H9 (cell line): ENCODE measurements at regions not wholly inside any gene's neighbourhood (a gene's known extent, or its start where the extent isn't known, plus 50 kb on each side); places are given as distances from the start of the nearest gene placed in this dataset.

Experiments used
- DNase-seq: peaks from one replicate; pipeline ENCODE4 v3.0.0-alpha.2; 2017
- H2AFZ ChIP-seq: one replicate; pipeline ENCODE4 v1.6.1; 2013; ENCODE audit warnings: mild to moderate bottlenecking, low read length, control low read depth, moderate library complexity
- H2AK5ac ChIP-seq: 2 replicates; pipeline ENCODE4 v1.6.1; 2013; ENCODE audit warnings: low read length, control low read depth, mixed read lengths; ENCODE audit not compliant: insufficient read length
- H2BK120ac ChIP-seq: one replicate; pipeline ENCODE4 v1.6.1; 2013; ENCODE audit warnings: low read depth, mild to moderate bottlenecking, low read length, control low read depth, inconsistent platforms; ENCODE audit not compliant: poor library complexity, severe bottlenecking
- H2BK12ac ChIP-seq: 2 replicates; pipeline ENCODE4 v1.6.1; 2013; ENCODE audit warnings: low read length, control low read depth, mixed read lengths, low read depth; ENCODE audit not compliant: insufficient read length
- H2BK15ac ChIP-seq: 2 replicates; pipeline ENCODE4 v1.6.1; 2013; ENCODE audit warnings: low read depth, low read length, control low read depth
- H2BK20ac ChIP-seq: one replicate; pipeline ENCODE4 v1.6.1; 2013; ENCODE audit warnings: low read depth, mild to moderate bottlenecking, low read length, control low read depth, inconsistent platforms; ENCODE audit not compliant: poor library complexity, severe bottlenecking
- H2BK5ac ChIP-seq: 2 replicates; pipeline ENCODE4 v1.6.1; 2013; ENCODE audit warnings: low read length, control low read depth, mixed read lengths; ENCODE audit not compliant: insufficient read length
- H3K14ac ChIP-seq: 2 replicates; pipeline ENCODE4 v1.6.1; 2013; ENCODE audit warnings: low read length, control low read depth; ENCODE audit not compliant: insufficient read depth
- H3K18ac ChIP-seq: 2 replicates; pipeline ENCODE4 v1.6.1; 2013; ENCODE audit warnings: low read depth, mild to moderate bottlenecking, mixed read lengths, low read length, control low read depth; ENCODE audit not compliant: insufficient read length
- H3K23ac ChIP-seq: 2 replicates; pipeline ENCODE4 v1.6.1; 2013; ENCODE audit warnings: low read length, control low read depth, mixed read lengths, low read depth; ENCODE audit not compliant: insufficient read length
- H3K23me2 ChIP-seq: 2 replicates; pipeline ENCODE4 v1.6.1; 2013; ENCODE audit warnings: low read depth, mild to moderate bottlenecking, mixed read lengths, low read length, control low read depth; ENCODE audit not compliant: insufficient read length, poor library complexity, severe bottlenecking
- H3K27ac ChIP-seq: 2 replicates; pipeline ENCODE4 v1.5.1; 2013; ENCODE audit warnings: low read length, control low read depth, mixed read lengths, low read depth; ENCODE audit not compliant: insufficient read length
- H3K27me3 ChIP-seq: 2 replicates; pipeline ENCODE4 v1.6.1; 2013; ENCODE audit warnings: low read length, control low read depth, inconsistent platforms; ENCODE audit not compliant: insufficient read depth
- H3K4ac ChIP-seq: 2 replicates; pipeline ENCODE4 v1.6.1; 2013; ENCODE audit warnings: low read depth, mild to moderate bottlenecking, control low read depth, inconsistent platforms, low read length, moderate library complexity
- H3K4me1 ChIP-seq: 2 replicates; pipeline ENCODE4 v1.6.1; 2013; ENCODE audit warnings: low read length, control low read depth, inconsistent platforms; ENCODE audit not compliant: insufficient read depth
- H3K4me2 ChIP-seq: 2 replicates; pipeline ENCODE4 v1.6.1; 2013; ENCODE audit warnings: low read length, control low read depth, mixed read lengths; ENCODE audit not compliant: insufficient read length, insufficient read depth
- H3K56ac ChIP-seq: 2 replicates; pipeline ENCODE4 v1.6.1; 2013; ENCODE audit warnings: low read depth, mild to moderate bottlenecking, mixed read lengths, low read length, control low read depth; ENCODE audit not compliant: insufficient read length
- H3K79me1 ChIP-seq: 2 replicates; pipeline ENCODE4 v1.6.1; 2013; ENCODE audit warnings: low read depth, mild to moderate bottlenecking, moderate library complexity, low read length, control low read depth, inconsistent platforms; ENCODE audit not compliant: insufficient read depth, poor library complexity, severe bottlenecking
- H3K79me2 ChIP-seq: 2 replicates; pipeline ENCODE4 v1.6.1; 2013; ENCODE audit warnings: low read length, control low read depth, inconsistent platforms; ENCODE audit not compliant: insufficient read depth
- H3K9ac ChIP-seq: 2 replicates; pipeline ENCODE4 v1.6.1; 2013; ENCODE audit warnings: low read length, control low read depth, mixed read lengths; ENCODE audit not compliant: insufficient read length; ENCODE audit errors: extremely low read depth
- H3K9me3 ChIP-seq: one replicate; pipeline ENCODE4 v1.6.1; 2013; ENCODE audit warnings: low read depth, low read length, inconsistent platforms; ENCODE audit not compliant: control insufficient read depth
- H3T11ph ChIP-seq: one replicate; pipeline ENCODE4 v1.6.1; 2013; ENCODE audit warnings: mild to moderate bottlenecking, low read length, control low read depth, inconsistent platforms
- H4K20me1 ChIP-seq: one replicate; pipeline ENCODE4 v1.6.1; 2013; ENCODE audit not compliant: control insufficient read depth, insufficient read length, insufficient read depth
- H4K5ac ChIP-seq: 2 replicates; pipeline ENCODE4 v1.6.1; 2013; ENCODE audit warnings: low read depth, mild to moderate bottlenecking, mixed read lengths, low read length, control low read depth; ENCODE audit not compliant: insufficient read length
- H4K8ac ChIP-seq: replicated peaks from 2 replicates; pipeline ENCODE4 v1.6.1; 2013; ENCODE audit warnings: low read length, control low read depth, mixed read lengths, low read depth; ENCODE audit not compliant: insufficient read length
- H4K91ac ChIP-seq: 2 replicates; pipeline ENCODE4 v1.6.1; 2013; ENCODE audit warnings: low read depth, mild to moderate bottlenecking, moderate library complexity, mixed read lengths, low read length, control low read depth; ENCODE audit not compliant: insufficient read length
- H3K27ac Mint-ChIP-seq, 3 experiments: 2 replicates in 2 of 3; 3 replicates in 1 of 3; pipeline ENCODE4 v1.8.0; 2020 to 2021; ENCODE audit warnings: mixed read lengths in 3 of 3, mild to moderate bottlenecking in 1 of 3, moderate library complexity in 1 of 3
- H3K27me3 Mint-ChIP-seq: 2 replicates; pipeline ENCODE4 v1.8.0; 2021; ENCODE audit warnings: low read depth, mild to moderate bottlenecking, moderate library complexity, mixed read lengths
- H3K36me3 Mint-ChIP-seq, 3 experiments: 2 replicates in 2 of 3; 3 replicates in 1 of 3; pipeline ENCODE4 v1.8.0; 2020 to 2021; ENCODE audit warnings: low read depth in 3 of 3, mixed read lengths in 3 of 3; ENCODE audit not compliant: insufficient read depth in 1 of 3
- H3K4me1 Mint-ChIP-seq, 2 experiments: 2 replicates each; pipeline ENCODE4 v1.8.0; 2020; ENCODE audit warnings: mixed read lengths in 2 of 2
- H3K4me3 Mint-ChIP-seq, 2 experiments: 2 replicates in 1 of 2; 3 replicates in 1 of 2; pipeline ENCODE4 v1.8.0; 2020 to 2021; ENCODE audit warnings: mild to moderate bottlenecking in 2 of 2, mixed read lengths in 2 of 2, moderate library complexity in 1 of 2
- H3K9me3 Mint-ChIP-seq, 2 experiments: 2 replicates in 1 of 2; 3 replicates in 1 of 2; pipeline ENCODE4 v1.8.0; 2020; ENCODE audit warnings: mild to moderate bottlenecking in 2 of 2, mixed read lengths in 2 of 2, moderate library complexity in 1 of 2
- CTCF ChIP-seq: fragments of 200-600 bp; sonication (generic); conservative IDR thresholded peaks from 3 replicates; pipeline ENCODE4 v1.8.0; 2021; ENCODE audit warnings: antibody characterized with exemption, mild to moderate bottlenecking

- H3K79me2 ChIP-seq: no peaks in the 10 kb centered on the region
- H3K27ac Mint-ChIP-seq: no peak overlapping the region
- TF ChIP-seq CTCF: no peak
- H3K4ac ChIP-seq: no peak overlapping the region
- DNase-seq: no peak
- no peaks in the 10 kb centered on the region for H3K9me3 ChIP-seq
- H3K23me2 ChIP-seq: no peaks in the 10 kb centered on the region
- H2BK5ac ChIP-seq: no peak overlapping the region
- no peak overlapping the region for H3K4me3 Mint-ChIP-seq
- H3K23ac ChIP-seq: no peak overlapping the region
- no peak overlapping the region for H2AFZ ChIP-seq
- H3K27ac ChIP-seq: no peak overlapping the region
- no peaks in the 10 kb centered on the region for H3K9me3 Mint-ChIP-seq
- H4K5ac ChIP-seq: no peak overlapping the region
- H3K36me3 Mint-ChIP-seq: no peaks in the 10 kb centered on the region
- peaks cover 50% of the 10 kb centered on the region for H3K27me3 Mint-ChIP-seq
- H3K56ac ChIP-seq: no peak overlapping the region
- no peak overlapping the region for H3K18ac ChIP-seq
- no peak overlapping the region for H4K8ac ChIP-seq
- H2BK20ac ChIP-seq: no peak overlapping the region
- no peak overlapping the region for H2BK12ac ChIP-seq
- H2AK5ac ChIP-seq: no peak overlapping the region
- H3K4me1 Mint-ChIP-seq: peaks cover 0 to 5% of the 10 kb centered on the region in 2 experiments; a peak in 1 of 4 replicates
- no peaks in the 10 kb centered on the region for H3K4me1 ChIP-seq
- no peak overlapping the region for H3T11ph ChIP-seq
- H2BK120ac ChIP-seq: no peak overlapping the region
- H3K27me3 ChIP-seq: no peaks in the 10 kb centered on the region
- H2BK15ac ChIP-seq: no peak overlapping the region
- no peaks in the 10 kb centered on the region for H3K79me1 ChIP-seq
- H4K91ac ChIP-seq: no peak overlapping the region
- H3K14ac ChIP-seq: no peak overlapping the region
- H4K20me1 ChIP-seq: no peaks in the 10 kb centered on the region
- no peak overlapping the region for H3K4me2 ChIP-seq
- H3K9ac ChIP-seq: no peak overlapping the region
Measured at GRCh38 chr15:96428742-96429141, 98.2 kb downstream of the NR2F2 start.
